ENCODE measurements at regions not wholly inside any gene's neighbourhood (a gene's known extent, or its start where the extent isn't known, plus 50 kb on each side); places are given as distances from the start of the nearest gene placed in this dataset.

DNA sequence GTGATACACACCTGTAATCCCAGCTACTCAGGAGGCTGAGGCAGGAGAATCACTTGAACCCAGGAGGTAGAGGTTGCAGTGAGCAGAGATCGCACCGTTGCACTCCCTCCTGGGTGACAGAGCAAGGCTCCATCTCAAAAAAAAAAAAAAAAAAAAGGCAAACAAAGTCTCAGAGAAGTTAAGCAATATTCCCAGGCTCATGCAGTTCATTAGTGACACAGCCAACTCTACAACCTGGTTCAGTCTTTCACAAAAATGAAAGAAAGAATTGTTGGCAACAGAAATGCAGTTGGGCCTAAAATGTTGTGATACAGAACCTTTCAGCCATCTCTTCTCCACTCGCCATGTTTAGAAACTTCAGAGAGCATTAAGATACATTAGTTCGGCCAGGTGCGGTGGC lies 242.1 kb downstream of the LTN1 start:
- Mint-ChIP-seq H3K27me3 (ENCODE audit: low read depth, poor library complexity) (peaks cover 3% of the 10 kb centered on the region), H3K4me3 (no peak overlapping the region), H3K27ac (no peak overlapping the region), H3K9me3 (no peaks in the 10 kb centered on the region), H3K4me1 (no peaks in the 10 kb centered on the region), H3K36me3 (ENCODE audit: low read depth) (no peaks in the 10 kb centered on the region)
- DNase-seq, result no peak
- TF ChIP-seq, protein P1, sequence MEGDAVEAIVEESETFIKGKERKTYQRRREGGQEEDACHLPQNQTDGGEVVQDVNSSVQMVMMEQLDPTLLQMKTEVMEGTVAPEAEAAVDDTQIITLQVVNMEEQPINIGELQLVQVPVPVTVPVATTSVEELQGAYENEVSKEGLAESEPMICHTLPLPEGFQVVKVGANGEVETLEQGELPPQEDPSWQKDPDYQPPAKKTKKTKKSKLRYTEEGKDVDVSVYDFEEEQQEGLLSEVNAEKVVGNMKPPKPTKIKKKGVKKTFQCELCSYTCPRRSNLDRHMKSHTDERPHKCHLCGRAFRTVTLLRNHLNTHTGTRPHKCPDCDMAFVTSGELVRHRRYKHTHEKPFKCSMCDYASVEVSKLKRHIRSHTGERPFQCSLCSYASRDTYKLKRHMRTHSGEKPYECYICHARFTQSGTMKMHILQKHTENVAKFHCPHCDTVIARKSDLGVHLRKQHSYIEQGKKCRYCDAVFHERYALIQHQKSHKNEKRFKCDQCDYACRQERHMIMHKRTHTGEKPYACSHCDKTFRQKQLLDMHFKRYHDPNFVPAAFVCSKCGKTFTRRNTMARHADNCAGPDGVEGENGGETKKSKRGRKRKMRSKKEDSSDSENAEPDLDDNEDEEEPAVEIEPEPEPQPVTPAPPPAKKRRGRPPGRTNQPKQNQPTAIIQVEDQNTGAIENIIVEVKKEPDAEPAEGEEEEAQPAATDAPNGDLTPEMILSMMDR (IDR thresholded peaks at IDR 0.05), result no peak

DNA sequence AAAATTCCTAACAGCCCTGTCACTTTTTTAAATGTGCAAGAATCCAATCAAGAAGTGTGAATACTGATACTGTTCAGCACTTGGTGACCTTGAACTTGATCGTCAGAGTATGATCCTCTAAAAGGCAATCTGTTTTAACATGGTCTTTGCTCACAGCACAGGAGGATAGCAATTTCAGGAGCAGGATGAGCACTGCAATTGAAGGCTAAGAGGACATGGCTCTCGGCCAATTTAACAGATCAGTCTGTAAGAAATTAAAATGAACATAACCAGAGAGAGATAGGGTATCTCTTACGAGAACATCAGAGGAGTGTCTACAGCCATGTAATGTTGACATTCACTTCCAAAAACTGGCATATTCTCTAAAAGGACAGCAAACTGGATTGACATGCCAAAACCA lies 243.1 kb downstream of the LTN1 start:
- Mint-ChIP-seq H3K4me1 (no peaks in the 10 kb centered on the region), H3K27me3 (ENCODE audit: low read depth, poor library complexity) (peaks cover 3% of the 10 kb centered on the region), H3K36me3 (ENCODE audit: low read depth) (no peaks in the 10 kb centered on the region), H3K9me3 (no peaks in the 10 kb centered on the region), H3K27ac (no peak overlapping the region), H3K4me3 (no peak overlapping the region)
- DNase-seq, result no peak
- TF ChIP-seq, protein P1 (IDR thresholded peaks at IDR 0.05), result no peak

DNA sequence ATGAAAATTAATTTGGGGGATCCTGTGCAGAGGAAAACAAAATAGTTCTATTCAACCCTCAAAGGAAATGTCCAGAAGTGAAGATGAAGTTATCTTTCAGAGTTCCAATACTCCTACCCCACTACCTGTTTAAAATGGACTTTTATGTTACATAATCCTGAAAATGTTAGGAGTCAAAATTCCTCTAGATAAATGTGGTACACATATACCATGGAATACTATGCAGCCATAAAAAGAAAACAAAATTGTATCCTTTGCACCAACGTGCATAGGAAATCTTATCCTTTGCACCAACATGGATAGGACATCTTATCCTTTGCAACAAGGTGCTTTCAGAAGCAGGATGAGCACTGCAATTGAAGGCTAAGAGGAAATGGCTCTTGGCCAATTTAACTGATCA lies 245.2 kb downstream of the LTN1 start:
- no peaks in the 10 kb centered on the region for H3K27me3 Mint-ChIP-seq (ENCODE audit: low read depth, poor library complexity)
- TF ChIP-seq, protein P1 (IDR thresholded peaks at IDR 0.05), result no peak
- H3K4me1 Mint-ChIP-seq, result peaks cover 4% of the 10 kb centered on the region
- no peak overlapping the region for H3K27ac Mint-ChIP-seq
- DNase-seq, result no peak
- no peaks in the 10 kb centered on the region for H3K36me3 Mint-ChIP-seq (ENCODE audit: low read depth)
- no peak overlapping the region for H3K4me3 Mint-ChIP-seq
- no peaks in the 10 kb centered on the region for H3K9me3 Mint-ChIP-seq

DNA sequence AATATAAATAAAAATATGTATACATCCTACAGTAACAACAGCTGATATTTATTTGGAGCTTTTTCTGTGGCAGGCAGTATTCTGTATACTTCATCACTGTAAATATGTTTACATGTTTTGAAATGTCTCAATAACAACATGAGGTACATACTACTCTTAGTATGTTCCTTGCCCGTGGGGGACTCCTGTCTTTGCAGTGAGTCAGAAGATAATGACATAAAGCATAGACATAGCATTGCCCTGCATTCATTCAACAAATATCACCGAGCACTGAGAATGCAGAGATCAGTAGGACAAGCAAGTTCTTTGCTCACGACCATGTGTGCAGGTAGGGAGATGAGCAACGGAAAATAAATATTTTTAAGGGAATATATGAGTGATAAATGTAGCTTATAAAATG lies 246.5 kb downstream of the LTN1 start:
- Mint-ChIP-seq H3K27ac (no peak overlapping the region), H3K9me3 (no peaks in the 10 kb centered on the region), H3K36me3 (ENCODE audit: low read depth) (no peaks in the 10 kb centered on the region), H3K27me3 (ENCODE audit: low read depth, poor library complexity) (no peaks in the 10 kb centered on the region), H3K4me3 (no peak overlapping the region), H3K4me1 (peaks cover 4% of the 10 kb centered on the region)
- TF ChIP-seq, protein P1 (IDR thresholded peaks at IDR 0.05), result no peak
- no peak for DNase-seq

DNA sequence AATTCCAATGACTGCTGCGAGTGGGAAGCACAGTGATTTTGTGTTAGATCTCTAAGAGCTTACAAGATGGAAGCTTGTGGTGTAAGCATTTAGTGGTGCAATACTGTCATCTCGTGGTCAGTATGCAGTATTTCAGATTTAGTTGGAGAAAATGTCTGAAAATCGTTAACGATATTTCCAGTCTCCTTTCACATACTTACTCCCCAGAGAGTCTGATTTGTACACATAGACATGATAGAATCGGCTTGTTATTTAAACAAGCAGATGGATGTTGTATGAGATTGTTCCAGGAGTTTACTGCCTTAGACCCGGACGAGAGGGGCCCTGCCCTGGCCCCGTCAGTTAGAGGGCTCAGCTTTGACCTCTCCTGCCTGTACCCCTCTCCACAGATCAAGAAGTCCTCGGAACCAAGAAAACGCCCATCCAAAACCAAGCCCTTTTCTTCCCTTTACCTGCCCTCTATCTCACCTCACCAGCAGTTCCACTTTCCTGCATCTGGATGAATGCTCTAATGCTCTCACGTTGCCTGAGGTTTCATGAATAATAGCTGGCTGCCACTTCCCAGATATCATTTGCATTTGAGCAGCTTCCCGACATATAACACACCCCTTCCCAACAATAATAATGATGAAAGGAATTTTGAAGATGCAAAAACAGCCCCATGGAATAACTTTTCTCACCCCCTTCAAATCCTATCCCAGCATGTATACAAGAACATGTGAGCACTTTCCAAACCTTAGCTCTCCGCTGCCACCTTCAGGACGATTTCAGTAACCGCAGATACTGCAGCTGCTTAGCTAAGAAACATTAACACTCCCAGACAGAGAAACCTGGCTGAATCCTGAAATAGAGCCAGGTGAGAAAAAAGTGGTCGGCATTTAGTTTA lies 247.3 kb downstream of the LTN1 start:
- peaks cover 4% of the 10 kb centered on the region for H3K4me1 Mint-ChIP-seq
- H3K27ac Mint-ChIP-seq, result no peak overlapping the region
- no peak overlapping the region for H3K4me3 Mint-ChIP-seq
- TF ChIP-seq, protein P1 (IDR thresholded peaks at IDR 0.05), result peak; percentile 98
- peak; percentile 77 for DNase-seq
- no peaks in the 10 kb centered on the region for H3K27me3 Mint-ChIP-seq (ENCODE audit: low read depth, poor library complexity)
- H3K36me3 Mint-ChIP-seq (ENCODE audit: low read depth), result no peaks in the 10 kb centered on the region
- no peaks in the 10 kb centered on the region for H3K9me3 Mint-ChIP-seq

DNA sequence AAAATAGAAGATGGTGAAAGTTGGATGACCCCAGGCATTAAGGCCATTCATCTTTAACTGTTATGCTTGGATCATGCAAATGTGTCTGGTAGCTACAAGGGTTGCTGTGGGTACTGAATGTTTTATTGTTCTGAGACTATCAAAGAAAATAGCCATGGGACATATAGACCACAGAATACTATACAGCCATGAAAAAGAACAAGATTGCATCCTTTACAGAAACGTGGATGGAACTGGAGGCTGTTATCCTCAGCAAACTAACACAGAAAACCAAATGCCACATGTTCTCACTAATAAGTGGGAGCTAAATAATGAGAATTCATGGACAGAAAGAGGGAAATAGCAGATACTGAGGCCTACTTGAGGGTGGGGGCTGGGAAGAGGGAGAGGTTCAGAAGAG lies 249.0 kb downstream of the LTN1 start:
- no peak for DNase-seq
- Mint-ChIP-seq H3K27me3 (ENCODE audit: low read depth, poor library complexity) (no peaks in the 10 kb centered on the region), H3K4me1 (peaks cover 15% of the 10 kb centered on the region), H3K36me3 (ENCODE audit: low read depth) (no peaks in the 10 kb centered on the region), H3K9me3 (no peaks in the 10 kb centered on the region), H3K27ac (no peak overlapping the region), H3K4me3 (no peak overlapping the region)
- TF ChIP-seq, protein P1 (IDR thresholded peaks at IDR 0.05), result no peak

Data from nephron progenitor cell (in vitro differentiated cells).